GM12872 (cell line): ENCODE measurements at regions not wholly inside any gene's neighbourhood (a gene's known extent, or its start where the extent isn't known, plus 50 kb on each side); places are given as distances from the start of the nearest gene placed in this dataset.

Source experiments
- CTCF ChIP-seq: IDR thresholded peaks from 3 replicates; pipeline ENCODE4 v1.5.1; 2011; ENCODE audit warnings: low read depth, mild to moderate bottlenecking, low read length, moderate library complexity; ENCODE audit not compliant: insufficient read depth

GRCh38 chr22:25390297-25391240, 171.1 kb downstream of the CRYBB2 start:
- no peak for TF ChIP-seq CTCF

GRCh38 chr22:25392584-25392983, 171.9 kb upstream of the GRK3 start:
- no peak for TF ChIP-seq CTCF

- TF ChIP-seq CTCF: no peak
Observed at GRCh38 chr22:25393121-25393805, 171.2 kb upstream of the GRK3 start.

GRCh38 chr22:25395468-25395867, 169.0 kb upstream of the GRK3 start:
- no peak for TF ChIP-seq CTCF

GRCh38 chr22:25395915-25396314, 168.6 kb upstream of the GRK3 start:
- TF ChIP-seq CTCF: no peak

- no peak for TF ChIP-seq CTCF
Observed at GRCh38 chr22:25396615-25397200, 167.8 kb upstream of the GRK3 start.

- no peak for TF ChIP-seq CTCF
Observed at GRCh38 chr22:25397616-25398015, 166.9 kb upstream of the GRK3 start.
